NCI-H524 treated with DMSO at 0.1 percent for 48 hours (cell line): ENCODE measurements at regions not wholly inside any gene's neighbourhood (a gene's known extent, or its start where the extent isn't known, plus 50 kb on each side); places are given as distances from the start of the nearest gene placed in this dataset.
A peak's percentile ranks its signal among the peaks of the same experiment; 100 is the strongest.

Experiments
- DNase-seq: peaks from one replicate; lab custom pipeline; 2025; lab: John Stamatoyannopoulos, UW

DNA sequence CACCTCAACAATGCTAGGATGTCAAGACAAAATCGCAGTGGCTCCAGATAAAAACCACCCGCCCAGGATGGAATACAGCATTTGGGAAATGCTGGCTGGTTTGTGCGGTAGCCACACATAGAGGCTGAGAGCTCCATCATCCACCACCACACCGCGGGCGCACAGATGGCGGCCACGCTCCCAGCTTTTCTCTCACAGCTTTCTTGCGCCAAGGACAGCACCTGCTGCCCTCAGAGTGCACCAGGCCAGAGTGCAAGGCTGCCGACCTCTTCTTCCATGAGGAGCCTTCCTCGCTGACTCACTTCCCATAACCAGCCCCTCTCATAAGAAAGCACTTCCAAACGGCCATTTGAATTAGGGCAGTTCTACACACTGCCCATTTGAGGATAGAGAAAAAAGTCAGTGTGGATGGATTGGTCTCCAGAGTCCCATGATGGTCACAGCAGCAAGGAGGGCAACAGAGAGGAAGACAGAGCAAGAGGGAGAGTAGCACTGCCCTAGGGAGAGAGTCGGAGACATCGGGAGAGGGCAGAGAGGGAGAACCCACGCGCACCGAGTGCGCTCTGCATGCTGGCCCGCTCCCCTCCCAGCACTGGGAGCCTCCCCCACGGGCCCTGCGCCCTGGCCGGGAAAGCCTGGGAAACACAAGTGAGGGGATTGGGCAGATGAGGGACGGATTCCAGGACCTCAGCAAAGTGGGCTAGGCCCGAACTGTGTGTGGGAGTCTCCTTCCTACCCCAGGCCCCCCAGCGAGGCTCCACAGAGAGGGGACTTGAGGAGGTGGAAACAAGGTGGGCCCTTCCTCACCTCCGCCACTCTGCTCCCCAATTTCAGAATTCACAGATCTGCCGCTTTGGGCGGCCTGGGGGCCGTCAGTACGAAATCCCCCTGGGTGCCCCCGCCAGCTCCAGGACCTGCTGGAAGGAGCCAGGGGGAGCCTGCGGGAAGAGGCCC is 156.9 kb downstream of the USP12 start:
- DNase-seq: no peak

DNA sequence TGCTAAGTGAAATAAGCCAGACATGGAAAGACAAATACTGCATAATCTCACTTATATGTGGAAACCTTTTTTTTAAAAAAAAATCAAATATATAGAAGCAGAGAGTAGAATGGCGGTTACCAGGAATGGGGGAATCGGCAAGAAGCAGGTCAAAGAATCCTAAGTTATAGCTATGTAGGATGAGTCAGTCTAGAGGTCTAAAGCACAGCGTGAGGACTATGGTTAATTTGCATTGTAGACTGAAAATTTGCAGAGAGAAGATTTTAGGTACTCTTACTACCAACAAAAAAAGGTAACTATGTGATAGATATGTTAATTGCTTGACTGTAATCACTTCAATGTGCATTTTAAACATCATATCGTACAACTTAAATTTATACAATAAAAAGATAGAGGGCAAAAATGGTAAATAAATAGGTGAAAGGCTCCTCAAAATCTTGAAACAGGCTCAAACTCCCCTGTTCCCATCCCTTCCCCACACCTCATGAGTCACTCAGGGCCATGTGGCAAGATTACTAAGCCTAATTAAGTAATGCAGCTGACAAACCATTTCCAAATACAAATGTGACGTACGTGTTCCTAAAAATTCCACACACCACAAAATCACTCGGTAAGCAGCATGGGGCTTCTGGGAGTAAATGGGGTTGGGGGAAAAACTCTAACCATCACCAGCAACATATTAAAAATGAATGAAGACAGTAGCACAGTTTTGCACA is 159.0 kb downstream of the USP12 start:
- DNase-seq: peak; percentile 32

DNA sequence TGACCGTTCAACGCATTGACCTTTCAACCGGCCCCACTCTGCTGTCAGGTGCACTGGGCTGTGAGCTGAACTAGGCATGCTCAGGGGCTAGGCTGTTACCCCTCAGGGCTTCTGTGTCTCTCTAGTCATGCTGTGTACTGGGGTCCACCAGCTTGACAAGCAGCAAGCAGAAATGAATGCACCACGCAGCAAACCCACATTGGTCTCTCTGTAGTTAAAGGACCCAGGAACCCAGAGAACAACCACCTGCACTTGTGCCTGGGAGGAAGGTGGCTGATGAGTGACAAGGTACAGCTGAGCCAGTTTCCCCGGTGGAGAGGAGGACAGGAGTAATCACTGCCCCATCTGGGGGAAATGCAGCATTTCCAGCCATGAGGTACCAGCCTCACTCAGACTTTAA is 159.9 kb downstream of the USP12 start:
- DNase-seq: no peak

DNA sequence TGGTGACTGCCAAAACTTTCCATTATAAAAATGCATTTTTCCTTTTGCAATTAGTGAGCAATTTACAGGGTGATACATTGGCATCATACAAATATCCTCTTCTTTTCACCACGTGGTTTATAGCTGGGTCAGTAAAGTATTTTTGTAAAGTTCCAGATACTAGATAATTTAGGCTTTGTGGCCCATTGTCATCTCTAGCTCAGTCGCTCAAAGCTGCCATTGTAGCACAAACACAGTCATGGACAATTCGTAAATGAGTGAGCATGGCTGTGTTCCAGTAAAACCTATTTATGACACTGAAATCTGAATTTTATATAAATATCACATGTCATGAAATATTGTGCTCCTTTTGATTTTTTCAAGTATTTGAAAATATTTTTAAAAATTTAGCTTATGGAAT is 162.9 kb downstream of the USP12 start:
- no peak for DNase-seq

DNA sequence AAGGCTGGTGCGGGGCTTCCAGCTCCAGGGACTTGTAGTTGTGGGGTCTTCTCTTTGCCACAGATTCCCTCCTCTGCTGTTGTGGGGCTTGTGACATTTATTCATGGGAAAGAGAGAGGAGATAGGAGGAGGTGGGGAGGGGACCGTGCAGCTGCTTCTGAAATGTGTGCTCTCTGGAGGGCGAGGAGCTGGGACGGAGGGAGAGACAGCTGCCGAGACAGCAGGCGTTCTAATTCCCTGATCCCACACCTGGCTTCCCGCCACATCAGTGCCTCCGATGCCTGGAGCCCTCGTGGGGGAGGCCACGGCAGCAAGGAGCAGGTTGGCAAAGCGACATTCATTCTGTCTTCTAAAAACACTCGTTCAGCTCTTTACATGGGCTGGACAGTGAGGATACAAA is 164.4 kb downstream of the USP12 start:
- DNase-seq: peak; percentile 92

DNA sequence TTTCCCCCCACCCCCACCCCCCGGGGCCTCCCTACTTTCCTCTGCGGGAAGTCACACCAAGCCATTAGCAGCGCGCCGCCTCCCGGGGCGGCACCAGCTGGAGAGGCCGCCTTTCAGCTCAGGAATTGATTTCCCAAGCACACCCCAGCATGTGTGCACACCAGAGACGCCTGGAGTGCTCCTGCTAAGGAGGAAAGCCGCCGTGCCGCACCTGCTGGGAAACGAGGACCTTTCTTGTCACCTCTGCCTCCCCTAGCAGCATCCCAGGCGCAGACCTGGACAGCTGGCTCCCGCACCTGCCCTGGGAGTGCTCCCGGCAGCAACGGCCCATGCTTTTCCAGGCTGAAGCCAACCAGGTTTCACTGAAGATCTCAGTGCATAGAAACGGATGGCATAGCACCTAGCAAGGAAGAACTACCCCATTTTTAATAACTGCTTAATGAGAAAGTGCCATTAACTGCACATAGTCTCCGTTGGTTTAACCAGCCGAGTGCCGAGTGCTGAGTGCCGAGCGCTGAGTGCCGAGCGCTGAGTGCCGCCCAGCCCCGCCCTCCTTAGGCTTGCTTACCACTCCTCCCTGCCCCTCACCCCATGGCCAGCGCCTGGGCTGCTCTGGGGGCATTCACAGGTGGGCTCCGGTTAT is 165.0 kb downstream of the USP12 start:
- DNase-seq: peak; percentile 92

DNA sequence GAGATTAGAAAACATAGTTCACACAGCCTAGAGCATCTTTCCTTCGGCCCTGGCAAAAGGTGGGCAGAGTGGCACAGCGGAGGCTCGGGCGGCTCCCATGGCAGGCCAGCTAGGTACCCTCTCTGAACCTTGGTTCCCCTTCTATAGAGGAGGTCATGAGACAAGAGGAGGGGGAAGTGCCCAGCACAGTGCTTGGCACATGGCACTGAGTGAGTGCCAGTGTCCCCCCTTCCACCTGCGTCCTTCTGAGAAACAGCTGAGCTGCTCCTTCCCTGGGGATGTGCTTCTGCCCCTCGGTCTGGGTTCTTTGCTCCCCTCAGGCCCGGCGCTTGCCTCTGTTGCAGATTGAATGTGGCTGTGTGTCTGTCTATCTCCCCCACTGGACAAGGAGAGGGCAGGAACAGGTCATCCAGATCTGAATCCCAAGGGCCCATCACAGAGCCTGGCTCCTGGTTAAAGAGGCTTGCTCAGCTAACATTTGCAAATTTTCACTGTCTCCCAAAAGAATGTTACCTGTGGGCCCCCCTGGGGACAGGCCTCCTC is 165.6 kb downstream of the USP12 start:
- no peak for DNase-seq

DNA sequence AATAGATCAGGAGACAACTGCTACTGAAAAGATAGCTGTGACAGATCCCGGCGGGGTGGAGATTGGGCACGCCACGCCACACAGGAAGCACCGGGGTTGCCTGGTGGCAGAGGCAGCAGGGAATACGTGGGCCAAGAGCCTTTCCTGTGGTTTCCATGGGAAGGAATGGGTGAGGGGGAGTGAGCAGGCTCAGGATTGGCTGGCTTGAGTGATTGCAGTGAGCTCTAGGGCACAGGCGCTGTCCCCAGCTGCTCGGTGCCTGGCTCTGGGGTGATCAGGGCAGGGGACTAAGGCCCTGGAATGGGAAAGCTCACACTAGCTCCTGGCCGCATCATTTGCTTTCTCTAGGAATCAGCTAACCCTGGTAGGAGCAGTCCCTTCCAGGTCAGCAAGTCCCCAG is 166.1 kb downstream of the USP12 start:
- DNase-seq: peak; percentile 69

DNA sequence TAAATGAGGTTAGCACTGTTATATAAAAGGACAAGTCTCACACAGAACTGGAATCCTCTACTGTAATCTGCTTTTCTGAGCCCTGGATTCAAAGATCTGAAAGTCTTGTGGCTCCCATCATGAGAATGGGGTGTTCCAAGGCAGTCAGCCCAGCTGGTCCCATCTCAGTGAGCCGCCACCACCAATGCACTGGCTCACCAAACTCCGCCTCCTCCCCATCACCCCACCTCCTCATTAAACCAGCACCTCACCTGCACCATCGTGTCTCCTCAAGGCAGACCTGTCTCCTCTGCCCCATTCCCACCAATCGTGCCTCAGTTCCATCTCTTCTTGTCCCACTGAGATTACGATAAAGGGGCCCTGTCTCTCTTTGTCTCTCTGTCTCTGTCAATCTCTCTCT is 166.7 kb downstream of the USP12 start:
- no peak for DNase-seq

DNA sequence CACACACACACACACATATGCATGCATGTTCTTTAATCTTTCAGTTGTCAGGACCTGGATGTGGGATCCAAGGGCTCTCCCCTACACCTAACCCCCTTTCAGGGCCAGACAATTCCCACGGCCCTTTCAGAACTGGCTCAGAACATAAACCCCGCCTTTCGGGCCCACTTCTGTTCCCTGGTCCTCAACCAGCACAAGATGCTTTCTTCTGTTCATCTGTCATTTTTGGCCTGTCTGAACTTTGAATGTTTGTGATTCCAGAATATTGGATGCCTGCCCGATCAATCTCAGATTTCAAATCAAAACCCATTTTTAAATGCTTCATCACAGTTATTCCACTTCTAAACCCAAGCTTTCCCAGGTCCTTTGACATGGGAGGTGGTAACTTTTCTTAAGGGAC is 167.3 kb downstream of the USP12 start:
- DNase-seq: no peak

DNA sequence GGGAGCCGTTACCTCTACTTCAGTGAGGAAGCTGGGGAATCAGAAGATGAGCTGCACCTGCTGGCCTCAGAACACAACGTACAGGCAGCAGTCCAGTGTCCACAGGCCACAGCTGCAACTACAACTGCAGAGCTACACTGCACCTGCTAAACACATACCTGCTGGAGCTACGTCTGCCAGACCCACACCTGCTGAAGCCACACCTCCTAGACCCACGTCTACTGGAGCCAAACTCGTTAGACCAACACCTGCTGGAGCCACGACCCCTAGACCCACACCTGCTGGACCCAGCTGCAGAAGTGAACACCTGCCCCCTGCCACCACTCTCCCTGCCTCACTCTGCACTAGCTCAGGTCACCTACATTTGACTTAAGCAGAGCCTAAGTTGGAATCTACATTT is 169.9 kb downstream of the USP12 start:
- DNase-seq: no peak

DNA sequence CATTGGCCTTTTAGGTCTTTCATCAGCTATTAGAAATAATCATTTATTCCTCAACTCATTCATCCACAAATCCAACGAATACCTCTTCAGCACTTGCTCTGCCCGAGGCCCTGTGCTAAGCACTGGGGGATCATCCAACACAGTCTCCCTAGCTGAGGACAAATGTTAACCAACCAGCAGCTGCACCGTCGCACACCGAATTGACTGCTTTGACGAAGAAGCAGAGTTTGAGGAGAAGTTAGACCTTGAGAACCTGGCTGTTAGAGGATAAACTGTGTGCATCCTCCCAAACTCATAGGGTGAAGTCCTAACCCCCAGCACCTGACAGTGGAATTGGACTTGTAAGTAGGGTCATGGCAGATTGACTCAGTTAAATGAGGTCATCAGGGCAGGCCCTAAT is 170.9 kb downstream of the USP12 start:
- no peak for DNase-seq

DNA sequence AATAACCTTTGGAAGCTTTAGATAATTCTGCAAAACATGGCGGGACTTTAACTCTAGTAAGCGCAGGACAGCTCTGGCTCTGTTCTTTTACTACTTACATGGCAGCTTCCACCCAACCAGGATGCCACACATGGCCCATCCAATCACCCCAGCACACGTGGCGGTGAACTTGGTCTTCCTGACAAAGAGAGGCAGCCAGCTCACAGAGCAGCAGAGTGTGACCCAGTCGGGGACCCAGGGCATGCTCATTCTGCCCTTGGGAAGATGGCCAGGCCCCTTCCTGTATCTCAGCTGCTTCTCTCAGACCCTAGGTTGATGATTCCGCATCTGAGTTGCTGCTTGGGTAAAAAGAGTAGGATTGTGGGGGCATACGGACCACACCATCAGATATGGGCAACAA is 172.1 kb downstream of the USP12 start:
- DNase-seq: no peak

DNA sequence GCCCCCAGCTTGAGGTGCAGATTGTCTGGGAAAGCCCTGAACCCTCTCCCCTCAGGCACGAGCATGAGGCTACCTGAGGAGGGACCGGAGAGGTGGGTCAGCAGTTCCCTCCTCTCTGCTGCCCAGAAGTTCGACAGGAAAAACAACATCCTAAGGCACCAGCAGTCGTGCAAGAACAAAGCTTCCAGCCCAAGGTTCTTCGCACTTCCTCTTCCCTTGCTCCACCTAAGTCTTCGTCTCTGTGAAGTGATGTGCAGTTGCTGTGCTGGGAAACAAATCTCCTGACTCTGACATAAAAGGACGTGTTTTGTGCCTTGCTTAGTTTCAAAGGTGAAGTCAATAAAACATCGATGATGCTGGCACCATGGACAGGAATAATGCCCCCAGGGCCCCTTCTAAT is 173.3 kb downstream of the USP12 start:
- DNase-seq: no peak

DNA sequence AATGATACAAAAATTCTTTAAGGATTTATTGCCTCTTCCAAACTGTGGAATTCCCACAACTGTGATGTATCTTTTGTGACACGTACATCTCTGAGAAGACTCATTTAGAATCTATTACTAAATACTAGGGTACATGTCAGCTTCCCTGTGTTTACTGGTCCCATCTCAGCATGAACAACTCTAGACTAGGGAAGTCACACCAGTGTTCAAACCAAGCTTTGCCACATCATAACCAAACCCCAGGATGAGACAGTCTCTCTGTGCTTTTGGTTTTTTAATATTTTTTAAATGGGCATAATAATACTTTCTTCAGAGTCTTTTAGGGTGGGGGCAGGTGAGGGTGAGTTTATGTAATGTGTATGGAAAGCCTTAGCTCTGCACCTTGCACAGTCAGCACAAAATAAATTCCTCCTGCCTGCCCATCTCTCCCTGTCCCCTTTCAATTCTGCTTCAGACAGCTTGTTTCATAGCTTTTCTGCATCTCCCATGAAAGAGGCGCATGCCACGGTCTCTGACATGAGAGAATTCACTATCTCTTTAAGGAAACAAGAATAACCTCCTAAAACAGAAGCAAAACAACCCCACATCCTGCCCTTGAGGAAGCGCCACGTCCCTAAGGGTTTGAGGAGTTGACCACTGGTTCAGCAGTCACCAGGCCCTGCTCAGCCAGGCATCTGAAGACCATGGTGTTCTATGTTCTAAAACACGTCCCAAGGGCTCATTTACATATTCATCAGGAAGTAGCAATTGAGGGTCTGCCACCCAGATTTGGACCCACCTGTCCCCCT is 174.5 kb downstream of the USP12 start:
- no peak for DNase-seq

DNA sequence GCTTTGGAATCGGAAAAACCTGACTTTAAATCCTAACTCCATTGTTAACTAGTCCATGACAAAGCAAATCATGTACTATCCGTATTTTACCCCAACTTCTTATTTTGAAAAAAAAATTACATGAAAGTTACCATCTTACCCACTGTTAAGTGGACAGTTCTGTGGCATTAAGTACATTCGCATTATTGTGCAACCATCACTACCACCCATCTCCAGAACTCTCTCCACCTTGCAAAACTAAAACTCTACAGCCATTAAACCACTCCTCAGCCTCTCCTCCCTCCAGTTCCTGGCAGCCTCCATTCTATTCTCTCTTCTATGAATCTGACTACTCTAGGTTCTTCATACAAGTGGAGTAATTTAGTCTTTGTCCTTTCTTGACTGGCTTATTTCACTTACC is 176.5 kb downstream of the USP12 start:
- no peak for DNase-seq

DNA sequence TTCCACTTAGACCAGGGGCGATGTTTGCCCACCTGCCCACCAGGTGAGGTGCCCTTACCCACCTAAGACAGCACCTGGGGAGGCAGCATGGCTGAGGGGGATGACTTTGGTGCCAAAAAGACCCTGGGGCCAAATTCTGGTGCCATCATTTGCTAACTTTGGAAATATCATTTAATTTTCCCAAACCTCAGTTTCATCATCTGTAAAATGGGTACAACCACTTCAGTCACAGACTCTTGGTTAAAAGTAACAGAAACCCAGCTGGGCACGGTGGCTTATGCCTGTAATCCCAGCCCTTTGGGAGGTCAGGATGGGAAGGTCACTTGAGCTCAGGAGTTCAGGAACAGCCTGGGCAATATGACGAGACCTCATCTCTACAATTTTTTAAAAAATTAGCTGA is 177.8 kb downstream of the USP12 start:
- no peak for DNase-seq

DNA sequence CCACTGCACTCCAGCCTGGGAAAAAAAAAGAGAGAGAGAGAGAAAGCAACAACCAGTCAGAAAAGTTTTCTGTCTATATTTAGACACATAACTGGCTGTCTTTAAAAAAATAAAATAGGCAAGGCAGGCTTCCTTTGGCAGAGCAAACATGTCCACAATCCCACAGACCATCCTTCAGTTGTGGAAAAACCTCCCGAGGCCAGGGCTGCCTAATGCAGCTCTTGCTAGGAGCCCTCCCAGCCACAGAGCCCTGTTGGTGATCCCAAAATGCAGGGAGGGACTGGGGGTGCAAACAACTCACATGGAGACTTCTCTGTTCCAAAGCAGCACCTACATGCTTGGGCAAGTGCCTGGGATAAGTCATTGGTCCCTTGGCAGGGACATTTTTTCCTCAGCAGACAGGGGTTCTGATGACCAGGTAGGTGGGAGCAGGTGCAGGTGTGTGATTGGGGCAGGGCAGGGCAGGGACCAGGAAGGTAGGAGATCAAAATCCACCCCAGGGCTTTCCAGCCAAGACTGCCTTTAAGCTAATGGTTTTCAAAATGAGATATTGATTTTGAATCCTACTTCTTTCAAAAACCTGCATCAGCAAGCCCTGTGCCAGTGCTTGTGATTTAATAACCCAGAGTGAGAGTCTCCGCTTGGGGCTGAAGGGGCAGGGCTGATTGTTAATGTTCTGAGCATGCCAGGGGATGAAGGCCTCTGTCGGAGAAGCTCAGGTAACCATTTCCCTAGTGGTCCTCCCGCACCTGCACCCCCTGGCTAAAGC is 178.5 kb downstream of the USP12 start:
- no peak for DNase-seq

DNA sequence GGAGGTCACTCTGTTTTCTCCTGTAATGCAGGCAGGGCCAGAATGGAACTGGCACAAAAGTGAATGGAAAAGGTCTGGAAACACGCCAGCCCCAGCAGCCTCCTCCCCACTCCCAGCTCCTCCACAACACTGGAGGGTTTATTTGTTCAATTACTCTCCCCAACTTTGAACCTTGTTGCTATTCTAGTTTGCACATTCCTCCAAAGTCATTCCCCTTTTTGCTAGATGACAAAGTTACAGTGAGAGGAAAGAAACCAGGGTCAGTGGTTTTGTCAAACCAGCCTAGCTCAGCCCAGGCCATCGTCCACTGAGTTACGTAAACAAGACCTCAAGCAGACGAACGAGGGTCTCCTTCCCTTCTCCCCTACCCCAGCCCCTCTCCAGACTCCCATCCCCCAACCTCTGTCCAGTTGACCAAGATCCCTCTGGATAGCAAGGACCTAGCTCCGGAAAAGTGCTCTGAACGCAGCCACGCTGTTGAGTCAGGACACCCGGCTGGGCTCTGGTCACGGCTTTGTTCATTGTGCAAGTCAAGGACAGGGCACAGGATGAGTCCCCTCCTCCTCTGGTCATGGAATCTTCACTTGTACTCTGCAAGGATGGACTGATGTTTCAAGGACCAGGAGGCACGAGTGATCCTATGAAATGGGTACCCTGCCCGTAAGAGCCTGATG is 180.0 kb downstream of the USP12 start:
- no peak for DNase-seq

DNA sequence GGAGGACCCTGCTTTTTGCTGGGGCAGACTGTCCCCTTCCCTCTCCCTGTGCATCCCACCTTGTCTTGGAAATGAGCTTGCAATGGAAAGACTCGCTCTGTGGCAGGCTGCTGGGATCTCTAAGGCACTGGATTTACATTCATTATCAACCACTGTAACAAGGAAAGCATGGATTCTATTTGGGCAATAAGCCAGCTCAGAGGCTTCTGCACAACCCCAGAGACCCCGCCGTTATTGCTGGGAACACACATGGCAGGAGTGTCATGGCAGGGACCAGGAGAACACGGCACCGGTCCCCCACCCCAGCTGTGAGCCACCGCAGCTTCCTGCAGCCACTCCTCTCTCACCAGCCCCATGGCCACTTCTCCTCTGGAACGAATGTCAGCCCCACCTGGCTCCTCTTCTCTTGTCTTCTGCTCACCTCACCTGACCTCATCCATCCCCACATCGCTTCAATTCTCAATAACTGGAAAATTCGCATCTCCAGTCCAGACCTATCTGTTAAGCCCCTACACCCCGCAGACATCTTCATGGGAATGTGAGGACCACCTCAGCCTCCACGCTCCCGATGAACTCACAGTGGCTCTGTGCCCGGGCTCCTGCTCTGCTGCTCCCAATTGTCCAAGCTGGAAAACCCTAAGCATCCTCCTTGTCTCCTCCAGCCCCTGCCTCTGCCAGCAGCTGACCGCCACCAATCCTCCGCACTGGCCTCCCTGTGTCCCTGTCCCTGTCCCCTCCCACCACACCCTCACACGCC is 181.5 kb downstream of the USP12 start:
- DNase-seq: no peak
